SK-N-SH (cell line): ENCODE measurements at regions not wholly inside any gene's neighbourhood (a gene's known extent, or its start where the extent isn't known, plus 50 kb on each side); places are given as distances from the start of the nearest gene placed in this dataset.

Experiments used
- CTCF ChIA-PET: fragments of 300-600, 350-600 bp; formaldehyde crosslinking; extraction: SDS; loops from one replicate; lab custom pipeline; 2021; lab: Yijun Ruan, JAX
- POLR2A ChIA-PET: fragments of 350-600 bp; sonication (Branson Sonifier 250); formaldehyde crosslinking; extraction: SDS; loops from one replicate; lab custom pipeline; 2020; ENCODE audit warnings: antibody characterized with exemption, inconsistent platforms; lab: Yijun Ruan, JAX
- DNase-seq: peaks from one replicate; pipeline ENCODE4 v3.0.0; 2012
- H2AFZ ChIP-seq: fragments of 200-600 bp; sonication (generic); 2 replicates; pipeline ENCODE4 v1.8.1; 2016; ENCODE audit warnings: antibody characterized with exemption, mild to moderate bottlenecking, low read depth
- H3F3A ChIP-seq: fragments of 200-600 bp; sonication (generic); replicated peaks from 2 replicates; pipeline ENCODE3; 2016; ENCODE audit warnings: antibody characterized with exemption, mild to moderate bottlenecking; ENCODE audit not compliant: insufficient read depth
- H3K27ac ChIP-seq, 2 experiments: fragments of 200-500 bp in 1 of 2; fragments of 200-600 bp in 1 of 2; sonication (Bioruptor generic) in 1 of 2; sonication (generic), shearing (Covaris generic) in 1 of 2; 2 replicates each; pipeline versions ENCODE4 v1.5.1 to v1.6.1; 2014 to 2016; ENCODE audit warnings: low read depth in 2 of 2, inconsistent platforms in 1 of 2, low read length in 1 of 2, mild to moderate bottlenecking in 1 of 2, mixed read lengths in 1 of 2
- H3K27me3 ChIP-seq: fragments of 200-600 bp; sonication (generic), shearing (Covaris generic); 2 replicates; pipeline ENCODE4 v1.6.1; 2016; ENCODE audit warnings: mixed run types; ENCODE audit not compliant: insufficient read depth
- H3K36me3 ChIP-seq, 2 experiments: fragments of 200-500 bp in 1 of 2; fragments of 200-600 bp in 1 of 2; sonication (Bioruptor generic) in 1 of 2; sonication (generic) in 1 of 2; replicated peaks in 1 of 2; 2 replicates each; pipeline versions ENCODE3 to v1.5.1; 2014 to 2016; ENCODE audit warnings: low read length in 1 of 2, mild to moderate bottlenecking in 1 of 2; ENCODE audit not compliant: insufficient read depth in 2 of 2, control insufficient read depth in 1 of 2
- H3K4me1 ChIP-seq, 2 experiments: fragments of 200-500 bp in 1 of 2; fragments of 200-600 bp in 1 of 2; sonication (Bioruptor generic) in 1 of 2; sonication (generic), shearing (Covaris generic) in 1 of 2; 2 replicates each; pipeline versions ENCODE4 v1.5.1 to v1.6.1; 2014 to 2016; ENCODE audit warnings: low read depth in 1 of 2, low read length in 1 of 2, mixed run types in 1 of 2; ENCODE audit not compliant: insufficient read depth in 2 of 2, control insufficient read depth in 1 of 2
- H3K4me2 ChIP-seq: fragments of 200-600 bp; sonication (generic), shearing (Covaris generic); 2 replicates; pipeline ENCODE4 v1.6.1; 2017; ENCODE audit warnings: mixed run types
- H3K4me3 ChIP-seq, 2 experiments: fragments of 200-500 bp in 1 of 2; fragments of 200-600 bp in 1 of 2; sonication (Bioruptor generic) in 1 of 2; sonication (generic), shearing (Covaris generic) in 1 of 2; 2 replicates each; pipeline versions ENCODE4 v1.5.1 to v1.8.1; 2014 to 2016; ENCODE audit warnings: low read depth in 2 of 2, inconsistent platforms in 1 of 2, low read length in 1 of 2, mild to moderate bottlenecking in 1 of 2, mixed read lengths in 1 of 2, moderate library complexity in 1 of 2
- H3K79me2 ChIP-seq: fragments of 200-600 bp; sonication (generic); 2 replicates; pipeline ENCODE4 v1.8.1; 2017; ENCODE audit warnings: mild to moderate bottlenecking; ENCODE audit not compliant: insufficient read depth
- H3K9ac ChIP-seq: fragments of 200-600 bp; sonication (generic); 2 replicates; pipeline ENCODE4 v1.6.1; 2017; ENCODE audit warnings: mixed run types
- H3K9me2 ChIP-seq: fragments of 200-600 bp; sonication (generic); 2 replicates; pipeline ENCODE4 v1.6.1; 2017; ENCODE audit warnings: mixed run types
- H3K9me3 ChIP-seq: fragments of 200-600 bp; sonication (generic); 2 replicates; pipeline ENCODE4 v1.6.1; 2017; ENCODE audit warnings: mixed run types, mild to moderate bottlenecking, moderate library complexity
- H4K20me1 ChIP-seq: fragments of 200-600 bp; sonication (generic); 2 replicates; pipeline ENCODE4 v1.6.1; 2017; ENCODE audit warnings: mild to moderate bottlenecking, mixed run types; ENCODE audit not compliant: insufficient read depth
- ELF1 ChIP-seq: IDR thresholded peaks from 2 replicates; pipeline ENCODE4 v1.4.0; 2012
- EP300 ChIP-seq, 2 experiments: IDR thresholded peaks; 2 replicates each; pipeline versions ENCODE4 v1.4.0 to v1.6.1; 2012; ENCODE audit warnings: borderline replicate concordance in 1 of 2, low read depth in 1 of 2, low read length in 1 of 2
- EZH2phosphoT487 ChIP-seq: fragments of 200-600 bp; sonication (generic); IDR thresholded peaks from 2 replicates; pipeline ENCODE4 v1.6.1; 2017; ENCODE audit warnings: low read depth, mixed run types, mild to moderate bottlenecking, antibody characterized with exemption, moderate library complexity, borderline replicate concordance
- FOXJ3 ChIP-seq: sonication (generic); formaldehyde crosslinking; IDR thresholded peaks from 2 replicates; pipeline ENCODE4 v1.5.1; 2020; ENCODE audit warnings: mild to moderate bottlenecking, missing genetic modification reagents
- FOXM1 ChIP-seq: IDR thresholded peaks from 2 replicates; pipeline ENCODE4 v1.4.0; 2012; ENCODE audit warnings: low read depth, mild to moderate bottlenecking
- GABPA ChIP-seq: IDR thresholded peaks from 2 replicates; pipeline ENCODE4 v1.4.0; 2012; ENCODE audit warnings: low read depth, mild to moderate bottlenecking
- GATA2 ChIP-seq: sonication (generic); formaldehyde crosslinking; IDR thresholded peaks from 2 replicates; pipeline ENCODE4 v1.5.0; 2020; ENCODE audit warnings: mild to moderate bottlenecking, missing genetic modification reagents
- JUND ChIP-seq: IDR thresholded peaks from 2 replicates; pipeline ENCODE4 v1.4.0; 2012
- MEF2A ChIP-seq: IDR thresholded peaks from 2 replicates; pipeline ENCODE4 v1.4.0; 2012; ENCODE audit warnings: low read depth, borderline replicate concordance
- MXI1 ChIP-seq: IDR thresholded peaks from 2 replicates; pipeline ENCODE4 v1.6.1; 2012; ENCODE audit warnings: mild to moderate bottlenecking, low read depth, low read length, improper control_type of control experiment
- NRF1 ChIP-seq: IDR thresholded peaks from 2 replicates; pipeline ENCODE4 v1.6.1; 2012; ENCODE audit warnings: low read depth, mild to moderate bottlenecking, low read length
- POLR2AphosphoS5 ChIP-seq: IDR thresholded peaks from 2 replicates; pipeline ENCODE4 v1.6.1; 2012; ENCODE audit warnings: low read depth, low read length
- RAD21 ChIP-seq: IDR thresholded peaks from 2 replicates; pipeline ENCODE4 v1.6.1; 2012; ENCODE audit warnings: mild to moderate bottlenecking, low read length
- RFX5 ChIP-seq: IDR thresholded peaks from 2 replicates; pipeline ENCODE4 v1.6.1; 2012; ENCODE audit warnings: mild to moderate bottlenecking, improper control_type of control experiment, low read length
- RXRA ChIP-seq: IDR thresholded peaks from 2 replicates; pipeline ENCODE4 v1.4.0; 2012; ENCODE audit warnings: low read depth, mild to moderate bottlenecking, borderline replicate concordance
- SIN3A ChIP-seq: IDR thresholded peaks from 2 replicates; pipeline ENCODE4 v1.6.1; 2012; ENCODE audit warnings: low read depth, mild to moderate bottlenecking, low read length, moderate library complexity, borderline replicate concordance
- TEAD4 ChIP-seq: IDR thresholded peaks from 2 replicates; pipeline ENCODE4 v1.4.0; 2012; ENCODE audit warnings: mild to moderate bottlenecking, borderline replicate concordance; ENCODE audit not compliant: insufficient read depth
- YY1 ChIP-seq: IDR thresholded peaks from 2 replicates; pipeline ENCODE4 v1.4.0; 2012; ENCODE audit warnings: low read depth, mild to moderate bottlenecking
- WGBS: methylation state at CpG from one replicate; pipeline ENCODE4 v1.1.6; 2017; ENCODE audit warnings: low lambda C conversion rate; 5-methylcytosine and 5-hydroxymethylcytosine counted together
- TF ChIP-seq, protein P1 (sequence below): IDR thresholded peaks from 2 replicates; pipeline ENCODE4 v1.4.0; 2012; ENCODE audit warnings: low read depth, borderline replicate concordance
- TF ChIP-seq, protein P2 (sequence below): fragments of 200-600 bp; sonication (generic); IDR thresholded peaks from 2 replicates; pipeline ENCODE4 v1.6.1; 2017; ENCODE audit warnings: antibody characterized with exemption, mild to moderate bottlenecking, moderate library complexity
- TF ChIP-seq, protein P3 (sequence below): fragments of 150-350 bp; IDR thresholded peaks from 2 replicates; pipeline ENCODE4 v1.6.1; 2017; ENCODE audit warnings: antibody characterized with exemption, low read length, low read depth, borderline replicate concordance
- TF ChIP-seq, protein P4 (sequence below): IDR thresholded peaks from 2 replicates; pipeline ENCODE4 v1.4.0; 2012; ENCODE audit warnings: low read depth
- TF ChIP-seq, protein P5 (sequence below): IDR thresholded peaks from 2 replicates; pipeline ENCODE4 v1.6.1; 2012; ENCODE audit warnings: mild to moderate bottlenecking, low read depth, low read length, moderate library complexity

DNA sequence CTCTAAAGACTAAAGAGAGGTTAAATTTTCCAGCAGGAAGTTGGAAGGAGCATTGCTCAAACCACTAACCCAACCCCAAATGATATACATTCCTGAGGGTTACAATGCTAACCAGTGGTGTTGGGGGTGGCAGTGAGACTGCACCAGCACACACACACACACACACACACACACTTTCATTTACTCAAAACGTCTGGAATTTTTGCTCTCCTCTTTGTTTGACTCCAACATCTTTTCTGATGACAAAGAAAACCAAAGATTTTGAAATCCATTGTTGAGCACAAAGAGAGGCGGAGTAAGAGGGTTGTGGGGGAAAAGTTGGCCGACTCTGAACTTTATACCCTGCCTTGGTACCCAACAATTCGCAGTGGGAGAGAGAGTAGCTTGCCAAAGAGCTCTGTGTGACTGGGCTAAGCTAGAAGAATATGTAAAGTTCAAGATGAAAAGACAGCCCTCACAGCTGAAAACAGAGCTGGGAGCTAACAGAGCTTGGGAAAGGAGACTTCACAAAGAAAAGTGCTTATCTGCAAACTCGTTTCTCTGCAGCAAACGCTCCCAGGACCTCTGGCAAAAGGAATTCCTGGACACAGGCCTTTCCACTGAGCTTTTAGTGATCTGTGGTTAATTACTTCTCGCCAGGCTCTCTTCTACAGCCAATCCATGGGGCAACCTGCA lies 426.0 kb upstream of the CDH11 start:
- Histone ChIP-seq H3K9me2 (no peaks in the 10 kb centered on the region), H4K20me1 (no peaks in the 10 kb centered on the region), H3K4me1 (peaks cover 34 to 39% of the 10 kb centered on the region in 2 experiments; a peak in 3 of 4 replicates), H3K9ac (peak overlapping the region; percentile 43; the same call in 1 of the 2 replicates), H3K27me3 (no peaks in the 10 kb centered on the region), H3K4me3 (peak overlapping the region in 1 of 2 experiments; percentile 20; a peak in 1 of 4 replicates), H3K27ac (peak overlapping the region; percentile 71 to 97), H2AFZ (peak overlapping the region; percentile 79), H3K79me2 (no peaks in the 10 kb centered on the region), H3K4me2 (peak overlapping the region; percentile 51), H3K36me3 (no peaks in the 10 kb centered on the region), H3K9me3 (no peaks in the 10 kb centered on the region), H3F3A (peaks cover 8% of the 10 kb centered on the region)
- 19% methylated on average over 7 of the region's 7 CpGs for WGBS
- ChIA-PET POLR2A (no interaction called here), CTCF (interaction anchor here (0.7 kb wide), 1 partner anchor 64 kb away, joined by 3 read pairs; no protein-coding TSS in a partner anchor)
- peak; percentile 21 for DNase-seq
- TF ChIP-seq MEF2A (no peak), SIN3A (no peak), NRF1 (no peak), FOXM1 (peak; percentile 54; the same call in 1 of the 2 replicates), ELF1 (0 out of 2 replicates have a peak, but pooled peaks have one; percentile 12), TEAD4 (peak; percentile 49; the same call in 1 of the 2 replicates), MXI1 (no peak), GABPA (0 out of 2 replicates have a peak, but pooled peaks have one; percentile 16), RXRA (peak; percentile 42; the same call in 1 of the 2 replicates), RFX5 (no peak), JUND (peak; percentile 46; the same call in 1 of the 2 replicates), EP300 (IDR thresholded peaks at IDR 0.05; ENCODE audit: borderline replicate concordance in 1 of 2, low read depth in 1 of 2, low read length in 1 of 2) (peak; percentile 49 to 75; a peak in 2 of 4 replicates), YY1 (no peak), FOXJ3 (CRISPR knock-in tag) (no peak), RAD21 (no peak), GATA2 (no peak), EZH2phosphoT487 (no peak), POLR2AphosphoS5 (peak; percentile 40; the same call in 1 of the 2 replicates)
- TF ChIP-seq, protein P1, sequence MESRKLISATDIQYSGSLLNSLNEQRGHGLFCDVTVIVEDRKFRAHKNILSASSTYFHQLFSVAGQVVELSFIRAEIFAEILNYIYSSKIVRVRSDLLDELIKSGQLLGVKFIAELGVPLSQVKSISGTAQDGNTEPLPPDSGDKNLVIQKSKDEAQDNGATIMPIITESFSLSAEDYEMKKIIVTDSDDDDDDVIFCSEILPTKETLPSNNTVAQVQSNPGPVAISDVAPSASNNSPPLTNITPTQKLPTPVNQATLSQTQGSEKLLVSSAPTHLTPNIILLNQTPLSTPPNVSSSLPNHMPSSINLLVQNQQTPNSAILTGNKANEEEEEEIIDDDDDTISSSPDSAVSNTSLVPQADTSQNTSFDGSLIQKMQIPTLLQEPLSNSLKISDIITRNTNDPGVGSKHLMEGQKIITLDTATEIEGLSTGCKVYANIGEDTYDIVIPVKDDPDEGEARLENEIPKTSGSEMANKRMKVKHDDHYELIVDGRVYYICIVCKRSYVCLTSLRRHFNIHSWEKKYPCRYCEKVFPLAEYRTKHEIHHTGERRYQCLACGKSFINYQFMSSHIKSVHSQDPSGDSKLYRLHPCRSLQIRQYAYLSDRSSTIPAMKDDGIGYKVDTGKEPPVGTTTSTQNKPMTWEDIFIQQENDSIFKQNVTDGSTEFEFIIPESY, result no peak
- TF ChIP-seq, protein P2, sequence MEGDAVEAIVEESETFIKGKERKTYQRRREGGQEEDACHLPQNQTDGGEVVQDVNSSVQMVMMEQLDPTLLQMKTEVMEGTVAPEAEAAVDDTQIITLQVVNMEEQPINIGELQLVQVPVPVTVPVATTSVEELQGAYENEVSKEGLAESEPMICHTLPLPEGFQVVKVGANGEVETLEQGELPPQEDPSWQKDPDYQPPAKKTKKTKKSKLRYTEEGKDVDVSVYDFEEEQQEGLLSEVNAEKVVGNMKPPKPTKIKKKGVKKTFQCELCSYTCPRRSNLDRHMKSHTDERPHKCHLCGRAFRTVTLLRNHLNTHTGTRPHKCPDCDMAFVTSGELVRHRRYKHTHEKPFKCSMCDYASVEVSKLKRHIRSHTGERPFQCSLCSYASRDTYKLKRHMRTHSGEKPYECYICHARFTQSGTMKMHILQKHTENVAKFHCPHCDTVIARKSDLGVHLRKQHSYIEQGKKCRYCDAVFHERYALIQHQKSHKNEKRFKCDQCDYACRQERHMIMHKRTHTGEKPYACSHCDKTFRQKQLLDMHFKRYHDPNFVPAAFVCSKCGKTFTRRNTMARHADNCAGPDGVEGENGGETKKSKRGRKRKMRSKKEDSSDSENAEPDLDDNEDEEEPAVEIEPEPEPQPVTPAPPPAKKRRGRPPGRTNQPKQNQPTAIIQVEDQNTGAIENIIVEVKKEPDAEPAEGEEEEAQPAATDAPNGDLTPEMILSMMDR, result no peak
- TF ChIP-seq, protein P3, sequence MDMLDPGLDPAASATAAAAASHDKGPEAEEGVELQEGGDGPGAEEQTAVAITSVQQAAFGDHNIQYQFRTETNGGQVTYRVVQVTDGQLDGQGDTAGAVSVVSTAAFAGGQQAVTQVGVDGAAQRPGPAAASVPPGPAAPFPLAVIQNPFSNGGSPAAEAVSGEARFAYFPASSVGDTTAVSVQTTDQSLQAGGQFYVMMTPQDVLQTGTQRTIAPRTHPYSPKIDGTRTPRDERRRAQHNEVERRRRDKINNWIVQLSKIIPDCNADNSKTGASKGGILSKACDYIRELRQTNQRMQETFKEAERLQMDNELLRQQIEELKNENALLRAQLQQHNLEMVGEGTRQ, result no peak
- TF ChIP-seq, protein P4, sequence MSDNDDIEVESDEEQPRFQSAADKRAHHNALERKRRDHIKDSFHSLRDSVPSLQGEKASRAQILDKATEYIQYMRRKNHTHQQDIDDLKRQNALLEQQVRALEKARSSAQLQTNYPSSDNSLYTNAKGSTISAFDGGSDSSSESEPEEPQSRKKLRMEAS, result no peak
- TF ChIP-seq, protein P5, sequence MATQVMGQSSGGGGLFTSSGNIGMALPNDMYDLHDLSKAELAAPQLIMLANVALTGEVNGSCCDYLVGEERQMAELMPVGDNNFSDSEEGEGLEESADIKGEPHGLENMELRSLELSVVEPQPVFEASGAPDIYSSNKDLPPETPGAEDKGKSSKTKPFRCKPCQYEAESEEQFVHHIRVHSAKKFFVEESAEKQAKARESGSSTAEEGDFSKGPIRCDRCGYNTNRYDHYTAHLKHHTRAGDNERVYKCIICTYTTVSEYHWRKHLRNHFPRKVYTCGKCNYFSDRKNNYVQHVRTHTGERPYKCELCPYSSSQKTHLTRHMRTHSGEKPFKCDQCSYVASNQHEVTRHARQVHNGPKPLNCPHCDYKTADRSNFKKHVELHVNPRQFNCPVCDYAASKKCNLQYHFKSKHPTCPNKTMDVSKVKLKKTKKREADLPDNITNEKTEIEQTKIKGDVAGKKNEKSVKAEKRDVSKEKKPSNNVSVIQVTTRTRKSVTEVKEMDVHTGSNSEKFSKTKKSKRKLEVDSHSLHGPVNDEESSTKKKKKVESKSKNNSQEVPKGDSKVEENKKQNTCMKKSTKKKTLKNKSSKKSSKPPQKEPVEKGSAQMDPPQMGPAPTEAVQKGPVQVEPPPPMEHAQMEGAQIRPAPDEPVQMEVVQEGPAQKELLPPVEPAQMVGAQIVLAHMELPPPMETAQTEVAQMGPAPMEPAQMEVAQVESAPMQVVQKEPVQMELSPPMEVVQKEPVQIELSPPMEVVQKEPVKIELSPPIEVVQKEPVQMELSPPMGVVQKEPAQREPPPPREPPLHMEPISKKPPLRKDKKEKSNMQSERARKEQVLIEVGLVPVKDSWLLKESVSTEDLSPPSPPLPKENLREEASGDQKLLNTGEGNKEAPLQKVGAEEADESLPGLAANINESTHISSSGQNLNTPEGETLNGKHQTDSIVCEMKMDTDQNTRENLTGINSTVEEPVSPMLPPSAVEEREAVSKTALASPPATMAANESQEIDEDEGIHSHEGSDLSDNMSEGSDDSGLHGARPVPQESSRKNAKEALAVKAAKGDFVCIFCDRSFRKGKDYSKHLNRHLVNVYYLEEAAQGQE, result peak; percentile 24; the same call in 1 of the 2 replicates
